Right renal cortex interstitium (tissue), 3 donors: ENCODE measurements at regions not wholly inside any gene's neighbourhood (a gene's known extent, or its start where the extent isn't known, plus 50 kb on each side); places are given as distances from the start of the nearest gene placed in this dataset.
"Not testable (repeated sequence)": the region's sequence is repeated elsewhere in the genome, so short reads cannot be mapped to it uniquely, and the experiment has no call there.

Source experiments
- DNase-seq, 3 donors: peaks; one replicate each; pipeline ENCODE4 v3.0.0-alpha.2; 2013; ENCODE audit warnings: low read depth in 3 of 3, low spot score in 2 of 3

GRCh38 chr4:149048451-149049143, 606.4 kb upstream of the NR3C2 start:
- DNase-seq = no peak

- DNase-seq = no peak
These were observed 605.2 kb upstream of the NR3C2 start for GRCh38 chr4:149047368-149047767.

GRCh38 chr4:149045731-149046130, 603.5 kb upstream of the NR3C2 start:
- DNase-seq = no peak

- not testable (repeated sequence) for DNase-seq
These were observed 597.6 kb upstream of the NR3C2 start for GRCh38 chr4:149039786-149040185.

GRCh38 chr4:149031399-149031798, 589.2 kb upstream of the NR3C2 start:
- DNase-seq = no peak

- DNase-seq = no peak
These were observed 586.9 kb upstream of the NR3C2 start for GRCh38 chr4:149029056-149029651.

GRCh38 chr4:149026696-149027095, 584.5 kb upstream of the NR3C2 start:
- no peak for DNase-seq

- no peak for DNase-seq
These were observed 575.0 kb upstream of the NR3C2 start for GRCh38 chr4:149017002-149017734.

- no peak for DNase-seq
These were observed 567.0 kb upstream of the NR3C2 start for GRCh38 chr4:149009223-149009622.

GRCh38 chr4:149008415-149009025, 566.3 kb upstream of the NR3C2 start:
- DNase-seq = no peak

- no peak for DNase-seq
These were observed 563.0 kb upstream of the NR3C2 start for GRCh38 chr4:149005191-149005590.

GRCh38 chr4:148999924-149000323, 557.7 kb upstream of the NR3C2 start:
- DNase-seq = no peak

GRCh38 chr4:148998719-148999118, 556.5 kb upstream of the NR3C2 start:
- no peak for DNase-seq

GRCh38 chr4:148986951-148987350, 544.7 kb upstream of the NR3C2 start:
- DNase-seq = no peak

GRCh38 chr4:148984951-148985350, 542.7 kb upstream of the NR3C2 start:
- no peak for DNase-seq

GRCh38 chr4:148982200-148982599, 540.0 kb upstream of the NR3C2 start:
- DNase-seq = no peak

- no peak for DNase-seq
These were observed 538.7 kb upstream of the NR3C2 start for GRCh38 chr4:148980782-148981480.

GRCh38 chr4:148978301-148978700, 536.1 kb upstream of the NR3C2 start:
- no peak for DNase-seq

GRCh38 chr4:148975464-148975863, 533.2 kb upstream of the NR3C2 start:
- DNase-seq = no peak

GRCh38 chr4:148965080-148965479, 522.9 kb upstream of the NR3C2 start:
- no peak for DNase-seq

- DNase-seq = no peak
These were observed 522.2 kb upstream of the NR3C2 start for GRCh38 chr4:148964456-148964855.
